ENCODE measurements at regions not wholly inside any gene's neighbourhood (a gene's known extent, or its start where the extent isn't known, plus 50 kb on each side); places are given as distances from the start of the nearest gene placed in this dataset.

GRCh38 chr6:40740518-40740917, 153.4 kb upstream of the LRFN2 start:
- no peak for TF ChIP-seq GATA3 (IDR thresholded peaks at IDR 0.05; ENCODE audit: low read depth, low read length)
- peak; percentile 45 for TF ChIP-seq GATA2 (IDR thresholded peaks at IDR 0.05; ENCODE audit: low read depth, low read length)

GRCh38 chr6:40738551-40739193, 151.5 kb upstream of the LRFN2 start:
- no peak for TF ChIP-seq GATA2 (IDR thresholded peaks at IDR 0.05; ENCODE audit: low read depth, low read length)
- TF ChIP-seq GATA3 (IDR thresholded peaks at IDR 0.05; ENCODE audit: low read depth, low read length): no peak

- TF ChIP-seq GATA2 (IDR thresholded peaks at IDR 0.05; ENCODE audit: low read depth, low read length) (no peak), GATA3 (IDR thresholded peaks at IDR 0.05; ENCODE audit: low read depth, low read length) (no peak)
Measured at GRCh38 chr6:40735521-40735920, 148.4 kb upstream of the LRFN2 start.

- no peak for TF ChIP-seq GATA3 (IDR thresholded peaks at IDR 0.05; ENCODE audit: low read depth, low read length)
- no peak for TF ChIP-seq GATA2 (IDR thresholded peaks at IDR 0.05; ENCODE audit: low read depth, low read length)
Measured at GRCh38 chr6:40735121-40735520, 148.0 kb upstream of the LRFN2 start.

GRCh38 chr6:40734607-40735006, 147.4 kb upstream of the LRFN2 start:
- no peak for TF ChIP-seq GATA2 (IDR thresholded peaks at IDR 0.05; ENCODE audit: low read depth, low read length)
- TF ChIP-seq GATA3 (IDR thresholded peaks at IDR 0.05; ENCODE audit: low read depth, low read length): no peak

GRCh38 chr6:40733770-40734396, 146.7 kb upstream of the LRFN2 start:
- TF ChIP-seq GATA2 (IDR thresholded peaks at IDR 0.05; ENCODE audit: low read depth, low read length) (no peak), GATA3 (IDR thresholded peaks at IDR 0.05; ENCODE audit: low read depth, low read length) (no peak)

GRCh38 chr6:40733290-40733689, 146.1 kb upstream of the LRFN2 start:
- TF ChIP-seq GATA3 (IDR thresholded peaks at IDR 0.05; ENCODE audit: low read depth, low read length): 0 out of 2 replicates have a peak, but pooled peaks have one; percentile 38
- TF ChIP-seq GATA2 (IDR thresholded peaks at IDR 0.05; ENCODE audit: low read depth, low read length): peak; percentile 58; the same call in 1 of the 2 replicates

GRCh38 chr6:40732878-40733277, 145.7 kb upstream of the LRFN2 start:
- TF ChIP-seq GATA2 (IDR thresholded peaks at IDR 0.05; ENCODE audit: low read depth, low read length) (no peak), GATA3 (IDR thresholded peaks at IDR 0.05; ENCODE audit: low read depth, low read length) (no peak)

- no peak for TF ChIP-seq GATA2 (IDR thresholded peaks at IDR 0.05; ENCODE audit: low read depth, low read length)
- TF ChIP-seq GATA3 (IDR thresholded peaks at IDR 0.05; ENCODE audit: low read depth, low read length): no peak
Measured at GRCh38 chr6:40728643-40729042, 141.5 kb upstream of the LRFN2 start.

GRCh38 chr6:40727271-40727670, 140.1 kb upstream of the LRFN2 start:
- TF ChIP-seq GATA3 (IDR thresholded peaks at IDR 0.05; ENCODE audit: low read depth, low read length) (no peak), GATA2 (IDR thresholded peaks at IDR 0.05; ENCODE audit: low read depth, low read length) (no peak)

- no peak for TF ChIP-seq GATA2 (IDR thresholded peaks at IDR 0.05; ENCODE audit: low read depth, low read length)
- no peak for TF ChIP-seq GATA3 (IDR thresholded peaks at IDR 0.05; ENCODE audit: low read depth, low read length)
Measured at GRCh38 chr6:40726853-40727252, 139.7 kb upstream of the LRFN2 start.

- TF ChIP-seq GATA2 (IDR thresholded peaks at IDR 0.05; ENCODE audit: low read depth, low read length) (no peak), GATA3 (IDR thresholded peaks at IDR 0.05; ENCODE audit: low read depth, low read length) (no peak)
Measured at GRCh38 chr6:40725390-40725789, 138.2 kb upstream of the LRFN2 start.

- TF ChIP-seq GATA3 (IDR thresholded peaks at IDR 0.05; ENCODE audit: low read depth, low read length) (no peak), GATA2 (IDR thresholded peaks at IDR 0.05; ENCODE audit: low read depth, low read length) (no peak)
Measured at GRCh38 chr6:40724886-40725285, 137.7 kb upstream of the LRFN2 start.

- TF ChIP-seq GATA3 (IDR thresholded peaks at IDR 0.05; ENCODE audit: low read depth, low read length) (peak; percentile 55; the same call in 1 of the 2 replicates), GATA2 (IDR thresholded peaks at IDR 0.05; ENCODE audit: low read depth, low read length) (peak; percentile 93)
Measured at GRCh38 chr6:40723967-40724366, 136.8 kb upstream of the LRFN2 start.

GRCh38 chr6:40722553-40723258, 135.5 kb upstream of the LRFN2 start:
- TF ChIP-seq GATA3 (IDR thresholded peaks at IDR 0.05; ENCODE audit: low read depth, low read length) (no peak), GATA2 (IDR thresholded peaks at IDR 0.05; ENCODE audit: low read depth, low read length) (no peak)

Data from SH-SY5Y (cell line).